OCI-LY7 (cell line): ENCODE measurements at regions not wholly inside any gene's neighbourhood (a gene's known extent, or its start where the extent isn't known, plus 50 kb on each side); places are given as distances from the start of the nearest gene placed in this dataset.
"Not testable (repeated sequence)": the region's sequence is repeated elsewhere in the genome, so short reads cannot be mapped to it uniquely, and the experiment has no call there.

Source experiments
- EZH2phosphoT487 ChIP-seq: fragments of 200-600 bp; sonication (generic); IDR thresholded peaks from 2 replicates; pipeline ENCODE4 v1.6.1; 2018; ENCODE audit warnings: low read depth, borderline replicate concordance, mild to moderate bottlenecking, mixed run types, antibody characterized with exemption, low read length, moderate library complexity, mixed read lengths
- TF ChIP-seq, protein P1 (sequence below): fragments of 200-600 bp; sonication (generic); conservative IDR thresholded peaks from 2 replicates; pipeline ENCODE4 v1.5.1; 2014; ENCODE audit warnings: mild to moderate bottlenecking, antibody characterized with exemption, low read length, moderate library complexity, mixed read lengths

DNA sequence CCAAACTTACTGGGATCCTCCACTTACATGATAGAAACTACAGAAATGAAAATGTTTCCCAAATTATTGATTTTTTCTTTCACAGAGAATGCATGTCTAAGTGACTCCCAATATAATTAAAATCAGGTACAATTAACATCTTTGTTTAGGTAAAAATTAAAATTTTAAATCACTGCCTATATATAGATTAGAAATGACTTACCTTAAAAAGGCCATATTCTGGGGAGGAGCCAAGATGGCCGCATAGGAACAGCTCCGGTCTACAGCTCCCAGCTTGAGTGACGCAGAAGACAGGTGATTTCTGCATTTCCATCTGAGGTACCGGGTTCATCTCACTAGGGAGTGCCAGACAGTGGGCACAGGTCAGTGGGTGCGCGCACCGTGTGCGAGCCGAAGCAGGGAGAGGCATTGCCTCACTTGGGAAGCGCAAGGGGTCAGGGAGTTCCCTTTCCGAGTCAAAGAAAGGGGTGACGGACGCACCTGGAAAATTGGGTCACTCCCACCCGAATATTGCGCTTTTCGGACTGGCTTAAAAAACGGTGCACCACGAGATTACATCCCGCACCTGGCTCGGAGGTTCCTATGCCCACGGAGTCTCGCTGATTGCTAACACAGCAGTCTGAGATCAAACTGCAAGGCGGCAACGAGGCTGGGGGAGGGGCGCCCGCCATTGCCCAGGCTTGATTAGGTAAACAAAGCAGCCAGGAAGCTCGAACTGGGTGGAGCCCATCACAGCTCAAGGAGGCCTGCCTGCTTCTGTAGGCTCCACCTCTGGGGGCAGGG, 757.9 kb downstream of the C4orf33 start:
- TF ChIP-seq, protein P1, sequence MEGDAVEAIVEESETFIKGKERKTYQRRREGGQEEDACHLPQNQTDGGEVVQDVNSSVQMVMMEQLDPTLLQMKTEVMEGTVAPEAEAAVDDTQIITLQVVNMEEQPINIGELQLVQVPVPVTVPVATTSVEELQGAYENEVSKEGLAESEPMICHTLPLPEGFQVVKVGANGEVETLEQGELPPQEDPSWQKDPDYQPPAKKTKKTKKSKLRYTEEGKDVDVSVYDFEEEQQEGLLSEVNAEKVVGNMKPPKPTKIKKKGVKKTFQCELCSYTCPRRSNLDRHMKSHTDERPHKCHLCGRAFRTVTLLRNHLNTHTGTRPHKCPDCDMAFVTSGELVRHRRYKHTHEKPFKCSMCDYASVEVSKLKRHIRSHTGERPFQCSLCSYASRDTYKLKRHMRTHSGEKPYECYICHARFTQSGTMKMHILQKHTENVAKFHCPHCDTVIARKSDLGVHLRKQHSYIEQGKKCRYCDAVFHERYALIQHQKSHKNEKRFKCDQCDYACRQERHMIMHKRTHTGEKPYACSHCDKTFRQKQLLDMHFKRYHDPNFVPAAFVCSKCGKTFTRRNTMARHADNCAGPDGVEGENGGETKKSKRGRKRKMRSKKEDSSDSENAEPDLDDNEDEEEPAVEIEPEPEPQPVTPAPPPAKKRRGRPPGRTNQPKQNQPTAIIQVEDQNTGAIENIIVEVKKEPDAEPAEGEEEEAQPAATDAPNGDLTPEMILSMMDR: not testable (repeated sequence)
- not testable (repeated sequence) for TF ChIP-seq EZH2phosphoT487
